HG03439 (cell line): ENCODE measurements at regions not wholly inside any gene's neighbourhood (a gene's known extent, or its start where the extent isn't known, plus 50 kb on each side); places are given as distances from the start of the nearest gene placed in this dataset.

ENCODE experiments used
- ATAC-seq: cut with Tn5 transposase; IDR thresholded peaks from one replicate; pipeline ENCODE4 v1.9.1; 2021; ENCODE audit warnings: mild to moderate bottlenecking, moderate library complexity; ENCODE audit not compliant: unreplicated experiment

DNA sequence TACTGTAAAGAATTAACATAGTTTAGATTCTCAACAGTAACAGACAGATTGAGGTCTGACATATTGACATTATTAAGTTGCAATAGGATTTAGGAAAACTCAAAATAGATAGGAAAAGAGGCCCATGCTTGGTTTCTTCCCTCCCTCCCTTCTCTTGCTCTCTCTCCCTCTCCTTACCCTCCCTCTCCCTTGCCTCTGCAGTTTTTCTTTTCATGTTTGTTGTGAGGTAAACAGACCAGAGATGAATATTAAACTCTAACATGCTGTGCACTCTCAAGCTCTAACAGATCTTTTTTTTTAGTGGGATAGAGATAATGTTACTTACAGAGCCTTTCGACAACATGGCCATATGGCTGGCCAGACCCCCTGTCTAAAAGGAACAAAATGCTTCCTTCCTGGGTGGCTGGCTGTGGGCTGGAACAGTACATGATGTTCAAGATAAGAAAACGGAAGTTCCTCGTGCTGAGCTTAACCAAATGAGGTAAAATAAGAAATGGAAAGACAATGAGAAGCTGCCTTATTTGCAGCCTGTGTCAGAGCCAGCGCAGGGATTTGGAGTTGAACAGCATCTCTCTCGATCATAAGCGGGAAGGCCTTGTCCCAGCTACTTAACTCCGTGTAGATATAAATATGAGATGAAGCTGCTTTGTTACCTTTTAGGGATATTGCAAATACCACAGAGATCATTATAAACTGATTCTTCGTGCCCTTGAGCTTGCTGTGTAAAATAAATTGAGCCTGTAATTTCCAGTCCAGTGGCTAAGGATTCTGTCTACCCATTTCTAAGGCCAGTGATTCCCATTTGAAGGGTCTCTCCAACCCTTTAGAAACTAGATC lies 391.9 kb upstream of the NPVF start:
- no peak for ATAC-seq

DNA sequence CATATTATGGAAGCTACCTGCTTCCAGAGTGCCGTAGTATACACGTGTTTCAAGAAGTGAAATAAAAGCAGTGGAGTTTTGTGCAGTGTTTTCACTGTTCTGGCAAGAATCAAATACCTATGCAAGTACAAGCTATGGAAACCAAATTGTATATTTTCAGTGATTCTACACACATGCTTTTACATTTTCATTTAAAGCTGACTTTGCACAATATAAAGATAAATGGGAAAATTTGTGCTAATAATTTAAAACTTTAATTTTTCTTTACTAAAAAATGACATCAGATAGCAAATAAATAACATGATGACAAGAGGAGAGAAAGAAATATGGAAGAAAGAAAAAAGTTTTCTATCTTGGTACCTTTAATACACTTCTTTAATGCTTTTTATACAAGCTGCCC lies 393.7 kb upstream of the NPVF start:
- no peak for ATAC-seq

DNA sequence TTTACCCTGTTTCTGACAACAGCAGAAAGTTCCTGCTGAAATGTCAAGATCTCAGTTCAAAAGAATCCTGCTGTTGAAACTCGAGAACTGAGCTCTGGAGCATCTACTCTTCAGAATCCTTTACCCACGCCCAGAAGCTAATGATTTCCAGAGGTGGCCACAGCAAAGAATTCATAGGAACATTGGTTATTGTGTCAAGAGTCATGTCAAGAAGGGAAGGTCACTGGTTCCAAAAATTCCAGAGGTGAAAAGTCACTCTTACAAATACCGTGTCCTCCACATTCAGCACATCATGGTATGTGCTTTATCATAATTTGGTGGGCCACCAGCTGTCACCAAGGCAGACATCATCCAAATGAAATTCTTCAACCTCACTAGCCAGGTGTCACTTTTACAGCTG lies 394.4 kb upstream of the NPVF start:
- ATAC-seq = no peak

DNA sequence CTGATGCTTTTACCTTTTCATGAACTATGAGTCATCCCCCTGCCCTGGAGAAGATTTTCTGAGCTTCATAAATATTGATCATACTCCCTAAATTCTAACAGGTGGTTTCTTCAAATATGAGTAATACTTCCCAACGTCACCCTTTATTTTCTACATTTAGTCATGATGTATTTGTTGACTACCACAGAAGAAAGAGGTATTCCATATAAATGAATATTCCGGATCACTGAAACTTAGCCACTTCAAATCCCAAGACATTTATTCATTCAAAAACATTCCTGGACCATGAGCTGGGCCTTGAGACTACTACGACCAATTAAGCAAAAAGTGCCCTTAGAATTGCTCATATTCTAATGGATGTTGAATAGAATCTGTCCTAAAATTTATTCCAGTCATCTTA lies 395.8 kb upstream of the NPVF start:
- no peak for ATAC-seq

DNA sequence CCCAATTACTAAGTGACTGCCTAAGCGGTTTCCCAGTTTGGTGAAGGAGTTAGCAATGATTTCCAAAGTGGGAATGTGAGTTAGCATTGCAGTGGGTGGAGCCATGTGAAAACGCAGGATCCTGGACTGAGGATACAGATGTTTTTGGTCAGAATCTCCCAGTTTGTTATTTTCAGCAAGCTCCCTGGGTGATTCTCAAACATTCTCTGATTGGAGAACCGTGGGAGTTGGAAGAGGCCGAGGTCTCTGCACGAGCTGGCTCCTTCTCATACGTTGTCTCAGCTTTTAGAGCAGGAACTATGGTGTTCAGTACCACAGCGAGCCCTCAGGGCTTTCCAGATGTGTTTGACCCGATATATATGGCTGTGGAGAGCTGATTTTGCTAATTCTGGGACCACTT lies 396.5 kb upstream of the NPVF start:
- ATAC-seq = no peak

DNA sequence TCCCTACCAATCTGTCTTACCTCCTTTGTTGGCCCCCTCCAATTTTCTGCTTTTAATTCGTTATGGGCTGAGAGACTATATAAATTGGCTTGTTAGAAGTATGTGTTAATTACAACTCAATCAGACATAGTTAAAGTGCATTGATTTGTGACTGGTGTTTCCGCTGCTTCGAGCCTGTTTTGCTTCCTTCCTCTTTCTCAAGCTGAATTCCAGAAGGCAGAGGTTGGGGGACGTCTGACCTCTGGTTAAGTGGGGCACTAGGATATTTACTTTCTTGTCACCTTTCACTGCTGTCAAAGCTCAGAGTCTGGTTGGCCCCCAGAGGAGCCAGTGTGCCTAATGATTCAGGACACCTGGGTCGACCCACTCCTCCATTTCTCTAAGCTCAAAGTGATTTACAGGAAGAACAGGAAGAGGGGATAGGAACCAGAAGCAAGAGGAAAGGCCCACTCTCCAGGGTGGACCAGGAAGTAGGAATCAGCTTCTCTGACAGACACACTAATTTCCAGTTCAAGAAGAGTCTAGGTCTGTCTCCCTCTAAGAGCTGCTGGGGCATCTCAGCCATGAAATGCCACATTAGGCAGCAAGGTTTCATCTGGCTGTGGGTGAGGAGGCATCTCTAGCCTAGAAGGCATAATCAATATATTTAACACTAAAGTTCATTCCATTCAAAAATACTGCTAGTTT lies 397.2 kb upstream of the NPVF start:
- ATAC-seq = no peak

DNA sequence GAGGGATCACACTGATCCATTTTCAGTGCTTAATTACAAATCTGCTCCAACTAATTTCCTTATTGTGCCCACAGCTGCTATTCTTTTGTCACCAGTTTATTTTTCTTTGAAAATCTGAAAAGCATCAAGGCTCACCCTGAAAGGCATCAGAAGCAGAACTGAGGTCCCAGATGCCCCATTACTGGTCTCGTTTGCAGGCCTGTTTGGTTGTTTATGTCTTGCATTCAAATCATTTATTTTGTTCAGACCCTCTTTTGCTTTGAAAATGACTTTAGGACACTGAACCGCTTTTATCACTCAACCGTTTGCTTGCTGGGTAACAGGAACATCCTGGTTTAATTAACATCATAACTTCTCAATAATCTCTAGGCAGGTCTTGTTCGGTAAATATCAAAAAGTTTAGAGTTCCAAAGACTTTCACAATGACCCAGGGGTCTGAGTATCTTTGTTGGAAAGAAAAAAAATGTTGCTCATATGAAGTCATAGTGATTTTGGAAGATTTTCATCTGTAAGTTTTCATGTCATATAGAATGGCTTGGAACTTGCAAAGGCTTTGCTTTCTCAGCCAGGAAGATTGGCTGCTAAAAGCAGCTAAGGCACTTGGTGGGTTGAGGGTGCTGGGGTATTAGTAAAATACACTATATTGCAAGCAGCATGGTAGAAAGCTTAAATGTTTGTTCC lies 398.3 kb upstream of the NPVF start:
- ATAC-seq = no peak

DNA sequence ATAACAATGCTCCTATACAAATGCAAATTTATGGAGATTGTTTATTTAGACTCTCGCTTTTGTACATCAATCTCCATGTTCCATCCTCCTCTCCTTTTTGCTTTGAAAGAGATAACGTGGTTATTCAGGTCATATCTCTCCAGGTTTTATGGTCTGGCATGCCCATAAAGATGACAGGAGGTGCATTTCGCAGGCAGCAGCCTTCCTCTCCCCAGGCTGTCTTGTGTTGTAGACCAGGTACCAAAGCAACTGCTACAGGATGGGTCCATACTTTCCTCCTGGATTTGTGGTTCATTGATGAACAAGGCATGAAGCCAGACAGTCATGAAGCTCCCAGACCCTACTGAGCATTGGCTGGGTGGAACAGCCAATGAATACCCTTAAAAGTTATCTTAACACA lies 400.2 kb upstream of the NPVF start:
- ATAC-seq = no peak

DNA sequence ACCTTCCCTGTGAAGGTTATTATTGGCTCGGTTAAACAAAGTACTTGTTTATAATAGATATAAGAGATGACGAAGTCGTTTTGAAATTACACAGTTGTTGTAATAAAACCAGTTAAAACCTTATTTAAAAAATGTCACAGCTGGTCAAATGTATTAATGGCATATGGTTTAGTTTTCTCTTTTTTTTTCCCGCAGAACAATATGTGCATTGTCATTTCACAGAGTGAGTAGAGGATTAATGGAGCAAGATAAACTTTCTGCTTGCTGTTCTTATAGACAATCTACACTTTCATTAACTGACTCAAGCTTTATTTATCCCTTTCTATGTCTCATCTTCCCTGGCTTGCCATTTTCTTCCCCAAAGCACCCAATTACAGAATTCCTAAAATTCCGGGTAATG lies 404.3 kb upstream of the NPVF start:
- no peak for ATAC-seq

DNA sequence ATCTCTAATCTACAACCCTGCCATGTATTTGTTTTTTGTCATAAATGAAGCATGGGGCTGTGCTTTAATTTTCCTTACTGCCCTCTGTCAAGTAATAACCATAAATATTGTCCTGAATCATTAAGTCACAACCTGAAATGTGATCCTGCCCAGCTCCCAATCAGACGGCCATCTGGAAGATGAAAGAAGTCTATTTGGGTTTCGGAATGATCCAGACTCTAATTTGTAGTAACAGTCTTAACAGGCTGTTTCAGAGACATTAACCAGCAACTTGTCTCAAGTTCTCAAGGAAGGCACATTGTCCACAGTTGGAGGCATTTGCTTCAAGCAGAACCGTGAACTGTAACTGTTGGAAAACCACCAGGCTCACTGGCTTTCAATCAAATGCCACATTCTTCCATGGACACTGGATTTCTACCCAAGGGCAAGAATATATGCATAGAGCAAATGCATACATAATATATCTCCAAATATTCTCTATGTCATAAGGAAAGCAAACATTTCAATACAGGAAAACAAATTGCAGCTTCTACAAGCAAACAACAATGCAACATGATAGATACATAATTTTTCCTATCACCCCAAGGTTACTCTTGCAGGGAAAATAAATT lies 405.2 kb upstream of the NPVF start:
- no peak for ATAC-seq

DNA sequence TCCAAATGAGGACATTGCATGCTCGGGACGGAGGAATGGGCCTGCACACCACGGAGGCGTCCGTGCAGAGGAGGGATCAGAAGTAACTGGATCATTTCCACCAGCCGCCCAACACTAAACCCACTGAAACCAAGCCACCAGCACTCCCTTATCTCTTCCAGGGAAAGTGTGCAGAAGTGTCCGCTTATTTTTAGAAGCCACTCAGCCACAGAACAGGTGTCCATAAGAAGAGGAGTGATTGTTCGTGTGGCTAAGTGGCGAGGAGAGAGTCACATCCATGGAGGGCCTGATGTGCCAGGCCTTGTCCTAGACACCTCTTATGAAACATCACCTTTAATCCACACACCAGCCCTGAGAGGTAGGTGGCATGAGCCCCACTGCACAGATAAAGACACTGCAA lies 407.9 kb upstream of the NPVF start:
- no peak for ATAC-seq

DNA sequence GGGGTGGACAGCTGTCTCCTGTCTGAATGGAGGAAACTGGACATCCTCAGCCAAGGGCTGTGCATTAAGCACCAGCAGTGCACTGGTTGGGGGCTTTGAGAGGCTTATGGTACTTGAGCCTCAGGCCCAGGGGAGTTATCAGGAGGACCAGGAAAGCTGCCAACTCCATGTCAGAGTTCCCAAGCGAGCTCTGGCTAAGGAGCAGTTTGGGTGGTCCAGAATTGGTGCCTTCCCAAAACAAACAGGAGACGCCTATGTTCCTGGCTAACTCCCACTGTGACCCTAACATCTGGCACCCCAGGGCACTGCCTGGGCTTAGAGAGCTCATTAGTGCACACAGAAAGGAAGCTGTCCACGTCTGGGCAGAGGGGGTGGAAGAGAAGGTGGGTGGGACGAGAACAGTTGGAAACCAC lies 408.6 kb upstream of the NPVF start:
- ATAC-seq = no peak

DNA sequence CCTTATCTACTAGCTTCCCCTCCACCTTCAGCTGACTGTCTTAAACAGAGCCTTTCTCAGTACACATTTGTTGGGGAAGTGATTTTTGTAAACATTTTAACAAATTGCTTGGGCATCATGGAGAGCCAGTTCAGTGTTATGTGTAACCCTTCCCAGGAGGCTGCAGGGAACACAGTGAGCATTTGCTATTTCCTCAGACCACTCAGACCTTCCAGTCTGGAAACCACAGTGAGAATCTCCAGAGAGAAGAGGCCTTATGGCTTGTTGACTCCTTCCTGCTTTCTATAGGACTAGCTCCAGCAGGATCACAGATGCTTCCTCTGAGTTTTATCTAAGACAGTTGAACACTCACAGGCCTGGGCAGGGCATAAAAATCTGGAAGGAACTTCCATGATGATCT lies 409.8 kb upstream of the NPVF start:
- ATAC-seq = no peak

DNA sequence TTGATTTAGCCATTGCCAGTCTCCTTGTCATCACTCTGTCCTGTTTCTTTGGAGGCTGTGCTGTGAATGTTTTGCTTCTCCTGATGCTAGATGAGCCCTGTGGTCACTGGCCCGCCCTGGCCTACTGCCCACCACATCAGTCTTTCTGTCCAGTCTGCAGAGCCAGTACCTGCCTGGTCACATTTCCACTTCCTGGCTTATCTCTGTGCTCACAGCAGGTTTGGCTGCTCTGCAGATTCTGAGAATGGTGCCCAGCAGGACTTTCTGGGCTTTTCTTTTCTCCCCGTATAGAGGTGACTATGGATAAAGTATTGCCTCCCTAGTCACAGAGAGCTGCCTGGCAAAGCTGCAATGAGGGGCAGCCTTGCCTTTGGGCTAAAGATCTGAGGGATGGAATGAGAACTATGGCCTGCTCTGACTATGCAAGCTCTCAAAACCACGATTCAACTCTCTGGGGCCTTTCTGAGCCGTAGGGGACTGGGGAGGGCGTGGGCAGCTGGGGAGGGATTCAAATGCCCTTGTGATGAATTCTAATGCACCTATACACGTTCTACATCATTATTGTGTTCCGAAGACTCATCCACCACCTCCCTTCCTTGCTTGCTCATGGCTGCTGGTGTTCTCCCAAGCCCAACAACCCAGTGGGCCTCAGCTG lies 410.4 kb upstream of the NPVF start:
- no peak for ATAC-seq

DNA sequence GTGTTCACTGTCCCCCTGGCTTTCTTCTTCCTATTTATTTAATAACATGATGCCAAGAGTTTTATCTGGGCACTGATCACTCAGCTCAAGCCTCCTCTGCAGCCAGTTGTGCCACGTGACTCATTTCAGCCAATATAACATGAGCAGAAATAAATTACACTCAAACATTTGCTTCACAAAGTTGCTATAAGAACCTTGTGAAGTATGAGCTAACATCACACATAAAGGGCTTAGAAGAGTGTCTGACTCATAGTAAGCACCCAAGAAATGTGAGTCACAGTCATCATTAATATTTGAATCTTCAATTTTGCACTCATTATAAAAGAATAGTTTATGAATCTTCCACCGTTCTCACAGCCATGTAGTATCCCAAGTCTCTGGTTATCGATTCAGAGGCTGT lies 414.6 kb upstream of the NPVF start:
- no peak for ATAC-seq

DNA sequence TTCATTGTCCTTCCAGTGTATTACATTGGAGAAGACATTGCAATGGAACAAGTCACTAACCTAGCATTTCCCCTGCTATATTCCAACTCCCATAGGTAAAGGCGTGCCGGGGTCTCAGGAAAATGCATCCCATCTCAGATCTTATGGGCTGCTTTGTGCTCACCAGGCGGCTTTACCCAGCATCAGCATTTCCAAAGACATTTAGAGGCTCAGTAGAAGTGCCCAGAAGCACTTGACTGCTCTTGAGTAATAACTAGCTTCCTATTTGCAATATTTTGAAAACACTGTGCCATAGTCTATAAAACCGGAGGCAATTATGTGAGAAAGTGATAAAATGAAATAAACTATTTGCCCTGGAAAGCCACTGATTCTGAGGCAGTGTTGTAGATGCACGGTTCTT lies 415.0 kb upstream of the NPVF start:
- ATAC-seq = no peak

DNA sequence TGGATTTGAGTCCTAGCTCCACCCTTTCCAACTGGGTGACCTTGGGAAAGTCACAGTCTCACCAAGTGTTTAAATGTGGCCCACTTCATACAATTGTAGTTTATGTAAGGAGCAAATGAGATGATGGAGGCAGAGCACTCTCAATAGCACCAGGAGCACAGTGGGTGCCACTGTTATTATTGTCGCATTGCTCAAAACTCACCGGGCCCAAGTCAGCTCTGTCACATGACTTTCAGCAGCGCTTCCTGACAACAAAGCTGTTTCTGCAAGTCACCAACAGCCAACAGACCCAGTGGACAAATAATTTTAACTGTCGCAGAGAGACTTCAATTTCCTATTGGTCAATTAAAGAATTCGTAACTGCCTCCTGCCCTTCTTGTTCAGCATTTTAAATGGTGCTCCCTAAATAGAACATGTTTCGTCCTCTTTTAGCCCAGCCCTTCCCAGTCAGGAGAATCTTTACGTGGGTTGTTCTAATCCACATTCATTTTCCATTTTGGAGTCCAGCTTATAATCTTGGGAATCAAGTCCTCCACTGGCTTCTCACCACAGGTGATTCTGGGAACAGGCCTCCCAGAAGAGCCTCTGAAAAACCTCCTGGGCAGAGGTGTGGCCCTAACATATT lies 415.6 kb upstream of the NPVF start:
- no peak for ATAC-seq

DNA sequence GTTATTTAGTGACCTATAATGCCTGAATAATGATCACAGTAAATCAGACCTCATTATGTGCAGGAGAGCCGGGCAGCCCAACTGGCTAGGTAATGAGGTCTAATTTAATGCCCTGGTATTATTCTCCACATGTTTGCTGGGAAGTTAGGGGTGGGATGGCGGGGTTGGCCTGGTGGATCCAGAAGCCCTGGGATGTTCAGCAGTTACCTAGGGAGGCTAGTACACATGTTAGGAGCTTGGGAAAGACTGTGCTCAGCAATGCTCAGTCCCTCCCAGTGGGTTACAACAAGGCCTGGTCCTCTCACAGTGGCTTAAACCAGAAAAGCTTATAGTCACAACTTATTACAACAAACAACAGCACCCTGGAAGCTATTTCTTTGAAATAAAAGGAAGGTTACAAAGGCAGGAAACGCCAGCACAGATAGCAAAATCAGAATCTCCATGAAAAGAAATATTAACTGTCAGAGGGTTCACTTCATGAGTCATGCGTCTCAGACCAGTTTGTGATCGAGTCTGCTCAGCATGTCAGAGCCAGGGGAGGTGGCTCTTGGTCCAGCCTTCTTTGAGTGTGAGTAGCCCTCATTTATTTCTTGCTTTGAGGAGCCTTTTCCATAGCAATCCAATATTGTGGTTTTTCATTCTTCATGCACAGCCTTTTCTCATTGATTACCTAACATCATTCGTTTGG lies 418.6 kb upstream of the NPVF start:
- no peak for ATAC-seq

DNA sequence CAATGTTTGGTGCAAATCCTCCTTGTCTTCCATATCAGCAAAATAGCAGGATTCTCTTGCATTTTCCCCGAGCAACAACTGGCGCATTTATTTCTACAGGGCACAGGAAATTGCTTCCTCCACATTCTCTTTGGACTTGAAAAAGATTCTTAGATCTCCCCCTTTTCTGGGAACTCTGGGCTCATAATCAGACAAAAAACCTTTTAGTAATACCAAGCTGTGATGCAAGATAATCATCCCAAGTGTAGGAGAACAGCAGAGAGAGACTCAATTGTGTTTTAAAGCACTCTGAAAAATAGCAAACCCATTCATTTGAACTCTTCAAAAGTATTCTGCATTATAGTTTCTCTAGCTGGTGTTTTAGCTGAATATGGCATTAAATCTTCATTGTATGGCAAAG lies 419.6 kb upstream of the NPVF start:
- ATAC-seq = no peak

DNA sequence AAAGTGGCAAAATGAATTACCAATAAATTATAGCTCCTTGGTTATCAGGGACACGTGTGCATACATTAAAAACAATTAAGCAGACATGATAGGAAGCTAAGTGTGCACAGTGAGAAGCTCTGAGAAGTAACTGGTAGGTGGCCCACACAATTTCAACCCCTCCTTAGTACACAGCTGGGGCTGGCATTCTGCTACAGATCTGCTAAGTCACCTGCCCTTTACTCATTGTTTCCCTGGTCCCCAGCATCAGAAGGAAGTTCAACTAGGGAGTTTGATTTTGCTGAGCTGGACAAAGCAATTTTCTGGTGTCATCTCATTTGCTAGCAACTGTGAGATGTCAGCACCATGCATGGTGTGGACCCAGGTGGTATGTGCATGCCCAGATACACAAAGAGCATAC lies 424.1 kb upstream of the NPVF start:
- ATAC-seq = no peak
